ENCODE measurements at regions not wholly inside any gene's neighbourhood (a gene's known extent, or its start where the extent isn't known, plus 50 kb on each side); places are given as distances from the start of the nearest gene placed in this dataset.

DNA sequence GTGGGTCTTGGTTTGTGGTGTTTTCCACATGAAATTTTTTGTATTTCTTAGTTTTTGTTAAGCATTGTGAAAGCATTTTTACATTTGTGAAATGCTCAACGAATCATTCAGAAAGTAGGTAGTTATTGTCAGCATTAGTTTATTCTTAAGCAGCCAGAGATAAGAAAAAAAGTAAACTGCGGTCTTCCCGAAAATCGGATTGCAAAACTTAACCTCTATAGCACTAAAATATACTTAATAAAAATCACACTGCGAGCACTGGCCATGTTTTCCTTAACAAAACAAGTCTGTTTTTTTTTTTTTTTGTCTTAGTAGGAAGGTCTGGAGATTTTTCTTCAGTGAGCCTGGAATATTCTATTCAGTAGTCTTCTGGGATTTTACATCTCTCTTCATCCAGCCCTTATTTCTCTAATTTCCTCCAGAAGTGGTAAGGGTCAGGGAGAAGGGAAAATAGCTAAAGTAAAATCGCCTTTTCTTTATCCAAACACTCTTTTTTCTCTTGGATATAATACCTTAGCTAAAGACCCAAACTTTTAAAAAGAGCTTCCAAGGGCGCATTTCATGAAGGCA lies 289.9 kb downstream of the DMAC1 start:
- Histone ChIP-seq H3K4me2 (ENCODE audit: low read length) (no peak overlapping the region), H3K79me2 (ENCODE audit: low read length) (no peaks in the 10 kb centered on the region), H3K9ac (ENCODE audit: low read length) (no peak overlapping the region), H3K27ac (ENCODE audit: low read length) (no peak overlapping the region), H3K4me1 (ENCODE audit: low read length) (no peaks in the 10 kb centered on the region), H3K36me3 (replicated peaks; ENCODE audit: low read depth, low read length) (no peaks in the 10 kb centered on the region), H3K27me3 (ENCODE audit: low read depth, low read length) (peaks cover 34% of the 10 kb centered on the region; the same call in 1 of the 2 replicates), H3K9me3 (ENCODE audit: insufficient read depth, low read length) (no peaks in the 10 kb centered on the region), H2AFZ (ENCODE audit: low read depth, low read length) (no peak overlapping the region), H4K20me1 (ENCODE audit: insufficient read depth, low read length) (no peaks in the 10 kb centered on the region), H3K4me3 (ENCODE audit: low read length) (no peak overlapping the region)
- TF ChIP-seq, protein P1, sequence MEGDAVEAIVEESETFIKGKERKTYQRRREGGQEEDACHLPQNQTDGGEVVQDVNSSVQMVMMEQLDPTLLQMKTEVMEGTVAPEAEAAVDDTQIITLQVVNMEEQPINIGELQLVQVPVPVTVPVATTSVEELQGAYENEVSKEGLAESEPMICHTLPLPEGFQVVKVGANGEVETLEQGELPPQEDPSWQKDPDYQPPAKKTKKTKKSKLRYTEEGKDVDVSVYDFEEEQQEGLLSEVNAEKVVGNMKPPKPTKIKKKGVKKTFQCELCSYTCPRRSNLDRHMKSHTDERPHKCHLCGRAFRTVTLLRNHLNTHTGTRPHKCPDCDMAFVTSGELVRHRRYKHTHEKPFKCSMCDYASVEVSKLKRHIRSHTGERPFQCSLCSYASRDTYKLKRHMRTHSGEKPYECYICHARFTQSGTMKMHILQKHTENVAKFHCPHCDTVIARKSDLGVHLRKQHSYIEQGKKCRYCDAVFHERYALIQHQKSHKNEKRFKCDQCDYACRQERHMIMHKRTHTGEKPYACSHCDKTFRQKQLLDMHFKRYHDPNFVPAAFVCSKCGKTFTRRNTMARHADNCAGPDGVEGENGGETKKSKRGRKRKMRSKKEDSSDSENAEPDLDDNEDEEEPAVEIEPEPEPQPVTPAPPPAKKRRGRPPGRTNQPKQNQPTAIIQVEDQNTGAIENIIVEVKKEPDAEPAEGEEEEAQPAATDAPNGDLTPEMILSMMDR (IDR thresholded peaks at IDR 0.05; ENCODE audit: low read depth, low read length) = no peak
- TF ChIP-seq EZH2phosphoT487 (IDR thresholded peaks at IDR 0.05; ENCODE audit: low read depth) = no peak

GRCh38 chr9:7508516-7508915 lies 291.1 kb downstream of the DMAC1 start:
- Histone ChIP-seq H3K36me3 (replicated peaks; ENCODE audit: low read depth, low read length) (no peaks in the 10 kb centered on the region), H3K9ac (ENCODE audit: low read length) (no peak overlapping the region), H3K4me3 (ENCODE audit: low read length) (no peak overlapping the region), H3K79me2 (ENCODE audit: low read length) (no peaks in the 10 kb centered on the region), H2AFZ (ENCODE audit: low read depth, low read length) (no peak overlapping the region), H3K4me2 (ENCODE audit: low read length) (no peak overlapping the region), H3K27me3 (ENCODE audit: low read depth, low read length) (peaks cover 27% of the 10 kb centered on the region; the same call in 1 of the 2 replicates), H3K27ac (ENCODE audit: low read length) (no peak overlapping the region), H3K9me3 (ENCODE audit: insufficient read depth, low read length) (no peaks in the 10 kb centered on the region), H4K20me1 (ENCODE audit: insufficient read depth, low read length) (no peaks in the 10 kb centered on the region), H3K4me1 (ENCODE audit: low read length) (no peaks in the 10 kb centered on the region)
- TF ChIP-seq, protein P1 (IDR thresholded peaks at IDR 0.05; ENCODE audit: low read depth, low read length) = no peak
- TF ChIP-seq EZH2phosphoT487 (IDR thresholded peaks at IDR 0.05; ENCODE audit: low read depth) = no peak

DNA sequence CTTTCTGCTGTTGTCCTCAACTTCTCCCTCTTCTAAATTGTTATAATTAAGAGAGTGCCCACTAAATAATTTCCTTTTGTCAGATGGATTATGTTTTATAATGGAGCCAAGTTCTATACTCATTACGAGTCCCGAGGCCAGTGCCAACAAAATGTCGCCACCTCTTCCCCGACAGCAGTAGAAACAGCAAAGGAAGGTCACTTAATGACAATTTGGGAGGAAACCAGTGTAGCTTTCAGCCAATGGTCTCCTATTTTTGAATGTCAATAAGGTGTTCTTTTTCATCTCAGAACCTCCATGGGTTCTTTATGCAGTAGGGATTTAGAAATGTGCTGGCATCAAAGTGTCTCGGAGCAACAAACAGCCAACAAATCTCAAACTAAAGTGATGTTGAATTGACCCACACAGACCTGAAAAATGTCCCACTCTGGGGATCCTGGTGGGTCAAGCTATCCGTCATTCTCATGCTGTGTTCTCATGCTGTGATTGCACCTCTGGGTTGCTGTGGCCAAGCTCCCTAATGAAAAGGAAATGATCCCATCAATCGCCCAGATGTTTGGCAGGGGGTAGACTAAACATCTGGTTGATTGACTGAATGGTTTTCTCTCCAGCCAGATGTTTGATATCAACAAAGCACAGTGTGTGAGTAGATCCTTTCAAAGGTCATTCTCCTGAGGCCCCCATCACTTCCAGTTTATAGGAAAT lies 291.9 kb downstream of the DMAC1 start:
- no peak overlapping the region for H3K27ac ChIP-seq (ENCODE audit: low read length)
- TF ChIP-seq EZH2phosphoT487 (IDR thresholded peaks at IDR 0.05; ENCODE audit: low read depth) = no peak
- TF ChIP-seq, protein P1 (IDR thresholded peaks at IDR 0.05; ENCODE audit: low read depth, low read length) = no peak
- no peak overlapping the region for H3K9ac ChIP-seq (ENCODE audit: low read length)

DNA sequence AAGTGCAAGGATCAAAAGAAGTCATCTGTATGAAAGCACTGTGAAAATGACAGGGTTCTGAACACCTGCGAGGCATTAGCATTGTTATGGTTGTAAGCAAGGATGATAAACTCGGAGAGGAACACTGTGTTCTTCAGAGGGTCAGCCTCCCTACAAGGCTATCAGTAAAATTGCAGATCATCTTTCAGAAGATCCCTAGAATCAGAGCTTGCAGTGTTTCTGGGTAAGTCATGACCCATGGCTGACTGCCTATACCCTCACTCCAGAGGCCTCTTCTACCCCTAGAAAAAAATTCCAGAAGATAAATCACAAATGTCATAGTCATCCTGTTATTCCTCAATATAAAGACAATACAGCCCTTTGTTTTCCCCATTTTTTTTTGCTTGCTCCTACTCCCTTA lies 292.6 kb downstream of the DMAC1 start:
- no peak overlapping the region for H3K4me3 ChIP-seq (ENCODE audit: low read length)
- H3K9ac ChIP-seq (ENCODE audit: low read length) = no peak overlapping the region
- H3K27ac ChIP-seq (ENCODE audit: low read length) = no peak overlapping the region
- H3K27me3 ChIP-seq (ENCODE audit: low read depth, low read length) = peaks cover 14% of the 10 kb centered on the region; the same call in 1 of the 2 replicates
- H4K20me1 ChIP-seq (ENCODE audit: insufficient read depth, low read length) = no peaks in the 10 kb centered on the region
- H3K4me2 ChIP-seq (ENCODE audit: low read length) = no peak overlapping the region
- H3K36me3 ChIP-seq (replicated peaks; ENCODE audit: low read depth, low read length) = no peaks in the 10 kb centered on the region
- TF ChIP-seq, protein P1 (IDR thresholded peaks at IDR 0.05; ENCODE audit: low read depth, low read length) = no peak
- no peak for TF ChIP-seq EZH2phosphoT487 (IDR thresholded peaks at IDR 0.05; ENCODE audit: low read depth)
- H3K79me2 ChIP-seq (ENCODE audit: low read length) = no peaks in the 10 kb centered on the region
- no peaks in the 10 kb centered on the region for H3K9me3 ChIP-seq (ENCODE audit: insufficient read depth, low read length)
- H2AFZ ChIP-seq (ENCODE audit: low read depth, low read length) = no peak overlapping the region
- H3K4me1 ChIP-seq (ENCODE audit: low read length) = no peaks in the 10 kb centered on the region

More for the DNA sequence above, 291.9 kb downstream of the DMAC1 start:
- no peaks in the 10 kb centered on the region for H3K36me3 ChIP-seq (replicated peaks; ENCODE audit: low read depth, low read length)
- H3K9me3 ChIP-seq (ENCODE audit: insufficient read depth, low read length) = no peaks in the 10 kb centered on the region
- H3K27me3 ChIP-seq (ENCODE audit: low read depth, low read length) = peaks cover 19% of the 10 kb centered on the region; the same call in 1 of the 2 replicates
- no peaks in the 10 kb centered on the region for H4K20me1 ChIP-seq (ENCODE audit: insufficient read depth, low read length)
- no peak overlapping the region for H3K4me3 ChIP-seq (ENCODE audit: low read length)
- H3K4me1 ChIP-seq (ENCODE audit: low read length) = no peaks in the 10 kb centered on the region
- no peak overlapping the region for H2AFZ ChIP-seq (ENCODE audit: low read depth, low read length)
- no peaks in the 10 kb centered on the region for H3K79me2 ChIP-seq (ENCODE audit: low read length)
- no peak overlapping the region for H3K4me2 ChIP-seq (ENCODE audit: low read length)

All from OCI-LY3 (cell line).